HuH-7.5 (cell line): ENCODE measurements at regions not wholly inside any gene's neighbourhood (a gene's known extent, or its start where the extent isn't known, plus 50 kb on each side); places are given as distances from the start of the nearest gene placed in this dataset.

Source experiments
- DNase-seq: peaks from one replicate; pipeline ENCODE4 v3.0.0; 2011; ENCODE audit warnings: low spot score

DNA sequence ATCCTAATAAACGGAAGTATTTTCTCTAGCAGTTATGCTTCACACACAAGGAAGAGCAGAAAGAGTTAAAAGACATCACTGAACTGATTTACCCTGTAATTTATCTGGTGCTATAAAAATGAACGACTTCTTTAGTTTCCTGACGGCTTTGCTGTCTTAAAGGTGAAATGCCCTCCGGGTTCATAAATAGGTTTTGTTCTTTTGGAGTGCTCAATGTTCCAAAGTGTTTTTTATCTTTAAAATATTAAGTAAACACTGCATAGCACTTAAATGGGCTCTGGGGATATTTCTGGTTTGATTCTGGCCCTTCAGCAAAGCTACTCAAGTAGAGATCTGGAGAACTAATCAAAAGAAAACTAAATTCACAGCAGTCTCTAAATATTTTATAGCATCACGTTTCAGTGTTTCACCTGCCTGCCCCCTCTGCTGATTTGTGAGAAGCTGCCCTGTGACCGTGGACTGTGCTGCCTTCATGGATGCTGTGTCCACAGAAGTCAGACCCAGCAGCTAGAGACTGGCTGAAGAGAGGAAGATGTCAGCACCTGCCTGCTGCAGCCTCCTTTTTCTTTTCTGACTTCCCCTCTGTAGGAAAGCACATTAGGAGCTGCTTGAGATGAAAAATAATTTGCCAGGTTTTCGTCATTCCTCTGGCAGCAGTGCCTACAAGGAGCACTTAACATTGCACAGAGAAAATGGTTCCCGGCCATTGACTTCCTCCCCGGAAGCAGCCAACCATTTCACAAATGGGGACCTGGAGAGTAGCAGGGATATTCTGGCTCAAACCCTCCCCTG is 205.1 kb upstream of the FSCB start:
- DNase-seq = no peak

- no peak for DNase-seq
Observed at GRCh38 chr14:44701563-44702263, 194.6 kb upstream of the FSCB start.

- DNase-seq = no peak
Observed at GRCh38 chr14:44700694-44701093, 193.6 kb upstream of the FSCB start.

DNA sequence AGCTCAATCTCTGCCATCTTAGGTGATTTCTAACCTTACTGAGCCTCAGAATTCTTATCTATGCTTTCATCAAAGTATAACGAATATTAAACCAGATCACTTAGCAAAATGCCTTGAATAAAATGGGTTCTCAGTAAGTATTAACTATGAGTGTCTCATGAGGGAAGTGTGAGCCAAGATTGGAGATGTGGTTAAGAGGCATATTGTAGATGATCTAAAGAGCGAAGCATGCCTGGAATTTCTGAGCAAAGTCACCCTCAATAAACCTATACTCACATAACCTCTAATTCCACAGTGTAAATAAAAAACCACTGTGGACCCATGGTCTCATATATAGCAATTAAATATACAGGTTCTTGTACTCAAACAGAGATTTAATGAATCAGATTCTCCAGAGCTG is 193.1 kb upstream of the FSCB start:
- no peak for DNase-seq

- DNase-seq = no peak
Observed at GRCh38 chr14:44699391-44699790, 192.3 kb upstream of the FSCB start.

DNA sequence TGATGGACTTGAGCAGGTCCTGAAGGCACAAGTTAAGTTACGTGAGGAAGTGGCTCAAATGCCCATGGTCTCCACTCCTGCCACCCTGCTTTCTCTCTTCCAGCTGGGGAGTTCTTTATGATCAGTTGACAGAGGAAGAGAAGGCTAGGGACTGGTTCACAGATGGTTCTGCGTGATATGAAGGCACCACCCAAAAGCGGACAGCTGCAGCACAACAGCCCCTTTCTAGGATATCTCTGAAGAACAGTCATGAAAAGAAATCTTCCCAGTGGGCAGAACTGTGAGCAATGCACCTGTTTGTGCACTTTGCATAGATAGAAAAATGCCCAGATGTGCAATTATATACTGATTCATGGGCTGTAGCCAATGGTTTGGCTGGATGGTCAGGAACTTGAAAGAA is 162.4 kb upstream of the FSCB start:
- DNase-seq = no peak

DNA sequence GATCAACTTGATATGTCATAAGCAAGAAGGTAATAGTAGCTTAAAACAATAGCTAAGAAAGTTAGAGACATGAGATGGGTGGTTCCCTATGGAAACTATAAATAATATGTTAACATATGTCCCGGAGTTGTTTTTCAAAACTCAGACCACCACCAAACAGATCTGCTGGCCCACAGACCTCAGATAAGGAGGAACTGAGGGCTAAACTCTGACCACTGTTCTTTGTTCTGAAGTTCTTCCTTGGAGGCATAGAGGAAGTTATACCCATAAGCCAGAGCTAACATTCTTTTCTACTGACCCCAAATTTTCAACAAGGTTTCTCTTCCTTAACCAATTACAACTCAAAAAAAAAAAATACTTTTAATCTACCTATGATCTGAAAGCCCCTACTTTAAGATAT is 156.1 kb upstream of the FSCB start:
- DNase-seq = no peak

DNA sequence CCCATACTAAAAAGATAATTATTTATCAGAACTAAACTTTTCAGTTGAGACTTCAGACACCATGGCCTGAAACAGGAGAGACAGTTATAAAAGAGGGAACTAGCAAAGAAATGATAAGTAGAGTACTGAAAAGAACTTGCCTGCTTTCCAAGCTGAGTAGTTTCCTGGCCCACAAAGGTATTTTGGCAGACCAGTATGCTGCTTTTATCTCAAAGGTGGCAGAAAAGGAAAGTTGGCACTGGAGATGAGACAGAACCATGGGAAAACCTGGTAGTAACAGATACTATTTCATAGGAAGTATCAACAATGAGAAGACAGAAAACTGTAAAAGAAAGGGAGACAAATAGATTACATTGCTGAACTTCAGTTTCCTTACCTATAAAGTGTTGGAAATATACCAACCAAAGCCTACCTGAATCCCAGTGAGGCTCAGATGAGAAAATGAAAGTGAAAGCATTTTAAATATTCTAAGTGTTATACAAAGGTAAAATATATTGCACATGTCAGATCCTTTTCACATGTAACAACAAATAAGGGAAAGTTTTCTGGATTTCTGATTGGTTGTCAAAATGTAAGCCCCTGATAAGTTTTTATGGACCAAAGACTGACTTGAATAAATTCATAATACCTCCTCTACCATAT is 155.3 kb upstream of the FSCB start:
- no peak for DNase-seq

DNA sequence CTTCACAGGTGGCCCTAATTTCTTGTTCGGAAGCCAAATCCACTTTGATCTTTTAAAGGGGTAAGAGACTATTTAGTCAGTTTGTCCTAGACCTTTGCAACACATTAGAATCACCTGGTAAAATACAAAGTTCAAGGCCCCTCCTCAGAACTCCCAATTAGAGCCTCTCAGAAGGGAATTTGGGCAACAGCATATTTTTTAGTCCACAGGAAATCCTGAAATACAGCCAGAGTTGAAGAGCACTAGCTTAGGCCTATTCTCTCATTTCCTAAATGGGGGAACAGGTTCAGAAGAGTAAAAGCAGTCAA is 151.3 kb upstream of the FSCB start:
- DNase-seq = no peak

DNA sequence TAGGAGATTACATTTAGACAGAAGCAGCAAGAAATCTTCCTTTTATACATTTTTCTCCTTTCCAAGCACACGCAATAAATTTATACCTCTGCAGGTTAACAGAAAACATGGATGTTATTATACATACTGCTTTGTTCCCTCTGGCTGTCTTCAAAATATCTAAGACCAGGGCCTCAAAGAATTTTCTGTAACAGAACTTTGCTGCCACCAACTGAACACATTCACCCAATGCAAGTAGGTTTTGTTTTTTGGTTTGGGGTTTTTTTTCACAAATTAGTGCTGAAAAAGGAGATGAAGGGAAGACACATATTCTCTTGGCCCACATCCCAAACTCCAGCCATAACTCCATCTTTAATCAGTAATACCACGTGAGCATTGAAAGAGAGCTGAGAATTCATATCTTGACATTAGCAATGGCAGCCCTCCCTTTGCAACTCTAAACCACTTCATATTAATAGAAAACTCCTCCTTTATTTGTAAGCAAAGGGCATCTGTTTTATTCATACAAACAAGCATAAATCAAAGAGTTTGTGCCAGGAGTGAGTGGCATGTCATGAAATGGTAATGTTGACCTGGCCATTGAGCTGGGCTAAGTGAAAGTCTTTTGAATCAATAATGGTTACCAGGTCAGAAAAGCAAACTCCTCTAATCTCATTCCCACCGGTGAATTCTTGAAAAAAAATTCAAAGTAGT is 150.8 kb upstream of the FSCB start:
- peak; percentile 9 for DNase-seq

DNA sequence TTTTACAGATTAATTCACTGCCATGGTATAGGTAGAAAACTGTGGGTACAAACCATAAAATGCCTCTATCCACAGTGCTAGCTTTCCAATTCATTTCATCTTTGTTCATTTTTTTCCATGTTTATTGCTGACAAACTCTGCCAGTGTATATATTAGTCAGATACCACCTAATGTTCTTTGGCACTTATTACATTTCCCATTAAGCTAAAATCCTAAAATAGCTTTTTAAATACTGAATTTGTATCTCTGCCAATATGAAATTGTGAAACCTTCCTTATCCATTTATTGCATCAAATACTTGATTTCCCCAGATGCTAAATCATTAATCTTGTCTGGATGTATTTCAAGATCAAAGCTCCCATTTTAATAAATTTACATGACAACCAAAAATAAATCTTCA is 150.1 kb upstream of the FSCB start:
- no peak for DNase-seq

GRCh38 chr14:44654591-44654990 is 147.5 kb upstream of the FSCB start:
- DNase-seq = no peak

DNA sequence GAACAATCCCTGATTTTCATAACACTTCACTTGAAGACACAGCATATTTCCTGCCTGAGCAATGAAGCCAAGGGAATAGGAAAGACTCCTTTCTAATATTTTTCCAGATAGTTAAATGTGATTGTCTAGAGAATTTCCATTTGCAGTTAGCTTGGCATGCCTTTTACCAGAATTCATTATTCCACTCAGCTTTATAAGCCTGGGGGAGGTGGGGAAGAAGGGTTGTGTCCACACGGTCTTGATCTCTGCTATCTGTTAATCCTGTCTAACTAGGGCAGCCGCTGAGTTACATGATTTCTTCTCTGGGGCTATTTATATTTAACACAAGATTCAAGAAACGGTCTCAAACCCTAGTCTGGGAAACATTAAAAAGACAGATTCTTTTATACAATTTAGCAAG is 146.6 kb upstream of the FSCB start:
- no peak for DNase-seq

- DNase-seq = no peak
Observed at GRCh38 chr14:44652640-44653039, 145.6 kb upstream of the FSCB start.

- no peak for DNase-seq
Observed at GRCh38 chr14:44649061-44649460, 142.0 kb upstream of the FSCB start.

GRCh38 chr14:44640416-44640815 is 133.3 kb upstream of the FSCB start:
- DNase-seq = no peak

DNA sequence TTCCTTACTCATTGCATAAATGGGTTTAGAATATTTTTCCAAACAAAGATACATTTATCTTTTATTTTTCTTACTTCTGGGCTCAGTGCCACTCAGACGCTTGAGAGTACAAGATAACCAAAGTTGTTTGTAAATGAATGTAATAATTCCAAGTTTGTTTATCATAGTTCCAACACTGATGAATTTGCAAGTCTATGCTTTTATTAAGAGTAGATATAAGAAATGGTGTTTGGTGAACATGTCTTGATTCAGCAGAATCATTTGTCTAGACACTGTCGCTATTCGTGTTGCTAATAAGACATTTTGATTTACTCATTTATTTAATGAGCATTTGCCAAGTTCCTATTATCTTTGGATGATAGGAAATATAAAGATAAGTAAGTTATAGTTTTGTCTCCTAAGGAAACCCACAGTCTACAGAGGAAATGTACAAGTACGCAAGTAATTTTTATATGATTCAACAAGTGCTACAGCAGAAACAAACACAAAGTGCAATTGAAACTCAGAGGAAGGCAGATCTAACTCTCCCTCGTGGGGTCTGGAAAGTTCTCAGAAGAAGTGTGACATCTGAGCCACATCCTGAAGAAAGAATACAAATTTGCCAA is 132.8 kb upstream of the FSCB start:
- DNase-seq = no peak

GRCh38 chr14:44634692-44635091 is 127.6 kb upstream of the FSCB start:
- DNase-seq = no peak

- no peak for DNase-seq
Observed at GRCh38 chr14:44626423-44626822, 119.3 kb upstream of the FSCB start.

DNA sequence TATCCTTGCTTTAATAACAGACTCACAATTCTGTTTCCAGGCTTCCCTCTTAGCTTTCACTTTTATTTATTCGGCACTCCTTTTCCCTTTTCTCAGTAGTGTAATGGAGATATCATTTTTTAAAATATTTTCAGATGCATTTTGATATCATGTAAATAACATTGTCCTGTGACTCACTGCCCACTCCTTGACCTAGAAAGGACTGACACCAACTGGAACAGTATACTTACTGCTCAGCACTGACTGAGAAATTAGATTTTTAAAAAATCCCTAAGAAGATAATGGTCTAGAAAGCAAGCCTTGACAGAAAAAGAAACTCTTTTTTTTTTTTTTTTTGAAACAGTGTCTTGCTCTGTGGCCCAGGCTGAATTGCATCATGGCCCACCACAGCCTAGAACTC is 118.0 kb upstream of the FSCB start:
- no peak for DNase-seq

- no peak for DNase-seq
Observed at GRCh38 chr14:44620121-44621019, 113.3 kb upstream of the FSCB start.
